Thyroid gland (tissue), 4 donors: ENCODE measurements at regions not wholly inside any gene's neighbourhood (a gene's known extent, or its start where the extent isn't known, plus 50 kb on each side); places are given as distances from the start of the nearest gene placed in this dataset.
"Not testable (repeated sequence)": the region's sequence is repeated elsewhere in the genome, so short reads cannot be mapped to it uniquely, and the experiment has no call there.

Source experiments
- DNase-seq, 2 donors: peaks; one replicate each; pipeline ENCODE4 v3.0.0-alpha.2; 2019
- H3K27ac ChIP-seq, 3 donors: fragments of 200-600 bp; sonication (generic); 1 replicate in 2 of 3; 2 replicates in 1 of 3; pipeline ENCODE4 v1.5.1; 2016 to 2019; ENCODE audit warnings: mild to moderate bottlenecking in 1 of 3, moderate library complexity in 1 of 3
- H3K27me3 ChIP-seq: fragments of 200-600 bp; sonication (generic); one replicate; pipeline ENCODE4 v1.5.1; 2019
- H3K36me3 ChIP-seq, 2 donors: fragments of 200-600 bp; sonication (generic); one replicate each; pipeline ENCODE4 v1.5.1; 2016 to 2019
- H3K4me1 ChIP-seq, 2 donors: fragments of 200-600 bp; sonication (generic); one replicate each; pipeline ENCODE4 v1.5.1; 2017 to 2019
- H3K4me3 ChIP-seq, 3 donors: fragments of 200-600 bp; sonication (generic); replicated peaks in 1 of 3; 1 replicate in 2 of 3; 2 replicates in 1 of 3; pipeline ENCODE4 v1.5.1; 2016; ENCODE audit warnings: mild to moderate bottlenecking in 1 of 3
- H3K9me3 ChIP-seq: fragments of 200-600 bp; sonication (generic); one replicate; pipeline ENCODE4 v1.5.1; 2017
- CTCF ChIP-seq, 6 experiments: fragments of 200-600 bp in 3 of 6; fragments of 450-650 bp in 3 of 6; sonication (generic) in 3 of 6; IDR thresholded peaks; one replicate each; pipeline ENCODE4 v1.5.1; 2016 to 2019; ENCODE audit warnings: antibody characterized with exemption in 6 of 6, mild to moderate bottlenecking in 2 of 6, inconsistent platforms in 1 of 6, moderate library complexity in 1 of 6
- POLR2A ChIP-seq, 2 donors: fragments of 450-650 bp; IDR thresholded peaks; one replicate each; pipeline ENCODE4 v1.6.1; 2017; ENCODE audit warnings: antibody characterized with exemption in 2 of 2, mild to moderate bottlenecking in 2 of 2, moderate library complexity in 1 of 2
- WGBS, 2 donors: methylation state at CpG; one replicate each; pipeline ENCODE4 v1.1.5; 2017; 5-methylcytosine and 5-hydroxymethylcytosine counted together
- intact Hi-C: fragments of 100-400 bp; cut with DNase I; formaldehyde crosslinking; loops from one replicate; pipeline ENCODE4 v1.15.1; 2023

GRCh38 chr22:49007013-49007653 is 820.5 kb downstream of the BRD1 start:
- Histone ChIP-seq H3K4me3 (no peak overlapping the region), H3K36me3 (no peaks in the 10 kb centered on the region), H3K27ac (no peak overlapping the region), H3K4me1 (no peaks in the 10 kb centered on the region), H3K9me3 (no peaks in the 10 kb centered on the region), H3K27me3 (no peaks in the 10 kb centered on the region)
- no peak for DNase-seq
- TF ChIP-seq CTCF (IDR thresholded peaks at IDR 0.05): no peak
- TF ChIP-seq POLR2A (IDR thresholded peaks at IDR 0.05): no peak
- intact Hi-C loops: no loop called here
- WGBS, 2 donors: 55 to 57% methylated on average over 6 to 12 of the region's 12 CpGs

- H3K27me3 ChIP-seq: no peaks in the 10 kb centered on the region
- WGBS, 2 donors: 72 to 78% methylated on average over 6 to 9 of the region's 11 CpGs
- intact Hi-C loops: no loop called here
- no peak overlapping the region for H3K4me3 ChIP-seq
- TF ChIP-seq CTCF (IDR thresholded peaks at IDR 0.05): no peak
- TF ChIP-seq POLR2A (IDR thresholded peaks at IDR 0.05): no peak
- no peaks in the 10 kb centered on the region for H3K4me1 ChIP-seq
- H3K27ac ChIP-seq: no peak overlapping the region
- H3K9me3 ChIP-seq: no peaks in the 10 kb centered on the region
- DNase-seq: no peak
- no peaks in the 10 kb centered on the region for H3K36me3 ChIP-seq
Observed at GRCh38 chr22:49006207-49007012, 821.3 kb downstream of the BRD1 start.

GRCh38 chr22:49005557-49005956 is 822.1 kb downstream of the BRD1 start:
- 80 to 92% methylated on average over 6 to 7 of the region's 7 CpGs for WGBS, 2 donors
- TF ChIP-seq POLR2A (IDR thresholded peaks at IDR 0.05) (no peak), CTCF (IDR thresholded peaks at IDR 0.05) (no peak)
- Histone ChIP-seq H3K4me3 (no peak overlapping the region), H3K27ac (no peak overlapping the region), H3K27me3 (no peaks in the 10 kb centered on the region), H3K36me3 (no peaks in the 10 kb centered on the region), H3K9me3 (no peaks in the 10 kb centered on the region), H3K4me1 (no peaks in the 10 kb centered on the region)
- intact Hi-C loops: no loop called here
- DNase-seq: no peak

GRCh38 chr22:49004484-49005399 is 822.9 kb downstream of the BRD1 start:
- intact Hi-C loops: no loop called here
- Histone ChIP-seq H3K27ac (no peak overlapping the region), H3K4me3 (no peak overlapping the region), H3K27me3 (no peaks in the 10 kb centered on the region), H3K4me1 (no peaks in the 10 kb centered on the region), H3K36me3 (no peaks in the 10 kb centered on the region), H3K9me3 (no peaks in the 10 kb centered on the region)
- DNase-seq: no peak
- no peak for TF ChIP-seq CTCF (IDR thresholded peaks at IDR 0.05)
- no peak for TF ChIP-seq POLR2A (IDR thresholded peaks at IDR 0.05)
- WGBS, 2 donors: 89 to 91% methylated on average over 23 to 29 of the region's 29 CpGs

- WGBS, 2 donors: 91 to 99% methylated on average over 14 of the region's 14 CpGs
- not testable (repeated sequence) for DNase-seq
Observed at GRCh38 chr22:48997605-48998004, 830.1 kb downstream of the BRD1 start.

More at GRCh38 chr22:48997605-48998004, 830.1 kb downstream of the BRD1 start:
- H3K27me3 ChIP-seq, H3K36me3 ChIP-seq, H3K4me3 ChIP-seq, H3K9me3 ChIP-seq, H3K27ac ChIP-seq, H3K4me1 ChIP-seq, intact Hi-C loops: not testable (repeated sequence)
